ENCODE measurements at regions not wholly inside any gene's neighbourhood (a gene's known extent, or its start where the extent isn't known, plus 50 kb on each side); places are given as distances from the start of the nearest gene placed in this dataset.

GRCh38 chr12:127284870-127285431, 982.0 kb upstream of the TMEM132C start:
- peaks cover 21% of the 10 kb centered on the region for H3K4me1 ChIP-seq (ENCODE audit: insufficient read depth, low read length)
- H2AFZ ChIP-seq (ENCODE audit: low read length): no peak overlapping the region
- H4K20me1 ChIP-seq (ENCODE audit: insufficient read depth, low read length): no peaks in the 10 kb centered on the region
- peak overlapping the region; percentile 99 for H3K27ac ChIP-seq (ENCODE audit: low read depth, low read length)
- no peaks in the 10 kb centered on the region for H3K36me3 ChIP-seq (ENCODE audit: insufficient read depth, low read length)
- peak; percentile 94 for DNase-seq (ENCODE audit: insufficient read length, low spot score, missing footprints)
- H3K79me2 ChIP-seq (ENCODE audit: insufficient read depth, low read length): no peaks in the 10 kb centered on the region
- no peak for TF ChIP-seq CTCF (IDR thresholded peaks at IDR 0.05; ENCODE audit: extremely low read depth, low read depth, low read length)
- H3K9me3 ChIP-seq (ENCODE audit: low read depth, low read length): no peaks in the 10 kb centered on the region
- no peaks in the 10 kb centered on the region for H3K27me3 ChIP-seq (ENCODE audit: insufficient read depth, low read length)
- H3K4me2 ChIP-seq (ENCODE audit: insufficient read depth, low read length): peak overlapping the region; percentile 6
- H3K4me3 ChIP-seq (ENCODE audit: insufficient read depth, low read length): no peak overlapping the region

- no peak for DNase-seq (ENCODE audit: insufficient read length, low spot score, missing footprints)
- Histone ChIP-seq H3K27me3 (ENCODE audit: insufficient read depth, low read length) (no peaks in the 10 kb centered on the region), H3K9me3 (ENCODE audit: low read depth, low read length) (no peaks in the 10 kb centered on the region), H3K4me3 (ENCODE audit: insufficient read depth, low read length) (no peak overlapping the region), H3K36me3 (ENCODE audit: insufficient read depth, low read length) (no peaks in the 10 kb centered on the region), H3K4me2 (ENCODE audit: insufficient read depth, low read length) (no peak overlapping the region), H3K4me1 (ENCODE audit: insufficient read depth, low read length) (peaks cover 21% of the 10 kb centered on the region), H4K20me1 (ENCODE audit: insufficient read depth, low read length) (no peaks in the 10 kb centered on the region), H3K79me2 (ENCODE audit: insufficient read depth, low read length) (no peaks in the 10 kb centered on the region), H2AFZ (ENCODE audit: low read length) (no peak overlapping the region), H3K27ac (ENCODE audit: low read depth, low read length) (peak overlapping the region; percentile 99)
- no peak for TF ChIP-seq CTCF (IDR thresholded peaks at IDR 0.05; ENCODE audit: extremely low read depth, low read depth, low read length)
Measured at GRCh38 chr12:127286281-127286680, 980.7 kb upstream of the TMEM132C start.

- Histone ChIP-seq H3K4me3 (ENCODE audit: insufficient read depth, low read length) (no peak overlapping the region), H4K20me1 (ENCODE audit: insufficient read depth, low read length) (no peaks in the 10 kb centered on the region), H3K79me2 (ENCODE audit: insufficient read depth, low read length) (no peaks in the 10 kb centered on the region), H3K36me3 (ENCODE audit: insufficient read depth, low read length) (no peaks in the 10 kb centered on the region), H3K9me3 (ENCODE audit: low read depth, low read length) (no peaks in the 10 kb centered on the region), H3K4me2 (ENCODE audit: insufficient read depth, low read length) (no peak overlapping the region), H3K27me3 (ENCODE audit: insufficient read depth, low read length) (no peaks in the 10 kb centered on the region), H3K4me1 (ENCODE audit: insufficient read depth, low read length) (peaks cover 21% of the 10 kb centered on the region), H2AFZ (ENCODE audit: low read length) (peak overlapping the region; percentile 18), H3K27ac (ENCODE audit: low read depth, low read length) (no peak overlapping the region)
- DNase-seq (ENCODE audit: insufficient read length, low spot score, missing footprints): no peak
- no peak for TF ChIP-seq CTCF (IDR thresholded peaks at IDR 0.05; ENCODE audit: extremely low read depth, low read depth, low read length)
Measured at GRCh38 chr12:127287256-127287655, 979.7 kb upstream of the TMEM132C start.

- Histone ChIP-seq H4K20me1 (ENCODE audit: insufficient read depth, low read length) (no peaks in the 10 kb centered on the region), H3K27ac (ENCODE audit: low read depth, low read length) (no peak overlapping the region), H2AFZ (ENCODE audit: low read length) (no peak overlapping the region), H3K4me1 (ENCODE audit: insufficient read depth, low read length) (peaks cover 8% of the 10 kb centered on the region), H3K4me3 (ENCODE audit: insufficient read depth, low read length) (no peak overlapping the region), H3K4me2 (ENCODE audit: insufficient read depth, low read length) (no peak overlapping the region), H3K27me3 (ENCODE audit: insufficient read depth, low read length) (no peaks in the 10 kb centered on the region), H3K79me2 (ENCODE audit: insufficient read depth, low read length) (no peaks in the 10 kb centered on the region), H3K9me3 (ENCODE audit: low read depth, low read length) (no peaks in the 10 kb centered on the region), H3K36me3 (ENCODE audit: insufficient read depth, low read length) (no peaks in the 10 kb centered on the region)
- TF ChIP-seq CTCF (IDR thresholded peaks at IDR 0.05; ENCODE audit: extremely low read depth, low read depth, low read length): no peak
- DNase-seq (ENCODE audit: insufficient read length, low spot score, missing footprints): no peak
Measured at GRCh38 chr12:127290251-127290650, 976.7 kb upstream of the TMEM132C start.
